ENCODE measurements at regions not wholly inside any gene's neighbourhood (a gene's known extent, or its start where the extent isn't known, plus 50 kb on each side); places are given as distances from the start of the nearest gene placed in this dataset.
"Not testable (repeated sequence)": the region's sequence is repeated elsewhere in the genome, so short reads cannot be mapped to it uniquely, and the experiment has no call there.

GRCh38 chr7:97928844-97929243, 56.6 kb upstream of the ASNS start:
- DNase-seq, result not testable (repeated sequence)

GRCh38 chr7:97927790-97928748, 55.9 kb upstream of the ASNS start:
- peak; percentile 23 for DNase-seq
